ENCODE measurements at regions not wholly inside any gene's neighbourhood (a gene's known extent, or its start where the extent isn't known, plus 50 kb on each side); places are given as distances from the start of the nearest gene placed in this dataset.

DNA sequence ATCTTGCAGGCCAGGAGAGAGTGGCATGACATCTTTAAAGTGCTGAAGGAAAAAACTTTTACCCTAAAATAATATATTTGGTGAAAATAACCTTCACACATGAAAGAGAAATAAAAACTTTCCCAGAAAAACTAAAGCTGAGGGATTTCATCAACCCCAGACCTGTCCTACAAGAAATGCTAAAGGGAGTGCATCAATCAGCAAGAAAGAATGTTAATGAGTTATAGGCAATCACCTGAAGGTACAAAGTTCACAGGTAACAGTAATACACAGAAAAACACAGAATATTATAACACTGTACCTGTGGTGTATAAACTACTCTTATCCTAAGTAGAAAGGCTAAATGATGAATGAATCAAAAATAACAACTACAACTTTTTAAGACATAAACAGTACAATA is 249.2 kb upstream of the PKN2 start:
- H3K27ac Mint-ChIP-seq (ENCODE audit: unreplicated experiment), result no peak overlapping the region
- BruUV-seq (replicated peaks), result no TSS peak
- Histone ChIP-seq H3K9me3 (no peaks in the 10 kb centered on the region), H3K4me3 (ENCODE audit: low read depth, low read length) (no peak overlapping the region), H3K4me1 (peaks cover 7% of the 10 kb centered on the region; the same call in 1 of the 2 replicates), H3K27me3 (replicated peaks; ENCODE audit: control insufficient read depth, insufficient read depth, low read length) (no peaks in the 10 kb centered on the region), H3K36me3 (ENCODE audit: control insufficient read depth, insufficient read depth, low read length) (no peaks in the 10 kb centered on the region)
- H3K27me3 Mint-ChIP-seq (ENCODE audit: insufficient read depth, unreplicated experiment), result no peaks in the 10 kb centered on the region
- intact Hi-C loops (cut with micrococcal nuclease; ENCODE audit: unreplicated experiment), result no loop called here
- CTCF ChIA-PET, result no interaction called here
- POLR2A ChIA-PET, result no interaction called here
- DNase-seq, result no peak
- no peak overlapping the region for H3K4me3 Mint-ChIP-seq (ENCODE audit: unreplicated experiment)
- no peaks in the 10 kb centered on the region for H3K36me3 Mint-ChIP-seq (ENCODE audit: insufficient read depth, unreplicated experiment)
- H3K4me1 Mint-ChIP-seq (ENCODE audit: low read depth, unreplicated experiment), result peaks cover 9% of the 10 kb centered on the region
- no peak for TF ChIP-seq CTCF (IDR thresholded peaks at IDR 0.05; ENCODE audit: insufficient read depth in 1 of 2, low read depth in 1 of 2, low read length in 1 of 2, severe bottlenecking in 1 of 2, unreplicated experiment in 1 of 2)
- peaks cover 33% of the 10 kb centered on the region for H3K9me3 Mint-ChIP-seq (ENCODE audit: unreplicated experiment)

DNA sequence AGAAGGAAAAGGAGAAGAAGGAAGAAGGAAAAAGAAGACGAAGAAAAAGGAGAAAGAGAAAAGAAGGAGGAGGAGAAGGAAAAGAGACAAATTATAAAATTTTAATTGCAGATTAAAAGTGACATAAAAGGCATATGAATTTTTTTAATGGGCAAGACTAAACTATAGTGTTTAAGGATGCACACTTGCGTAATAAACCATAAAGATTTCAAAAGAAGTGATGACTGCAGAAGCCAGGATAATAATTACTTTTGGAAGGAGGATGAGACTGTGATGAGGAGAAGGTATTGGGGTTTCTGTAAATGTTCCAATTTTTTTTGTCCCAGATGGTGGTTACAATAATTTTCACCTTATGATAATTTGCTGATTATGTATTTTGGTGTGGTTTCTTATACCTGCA is 243.1 kb upstream of the PKN2 start:
- no peaks in the 10 kb centered on the region for H3K4me1 Mint-ChIP-seq (ENCODE audit: low read depth, unreplicated experiment)
- no peaks in the 10 kb centered on the region for H3K36me3 ChIP-seq (ENCODE audit: control insufficient read depth, insufficient read depth, low read length)
- intact Hi-C loops (cut with micrococcal nuclease; ENCODE audit: unreplicated experiment), result no loop called here
- ChIA-PET CTCF (no interaction called here), POLR2A (no interaction called here)
- no peaks in the 10 kb centered on the region for H3K4me1 ChIP-seq
- H3K27me3 Mint-ChIP-seq (ENCODE audit: insufficient read depth, unreplicated experiment), result no peaks in the 10 kb centered on the region
- H3K9me3 ChIP-seq, result no peaks in the 10 kb centered on the region
- BruUV-seq (replicated peaks), result no TSS peak
- no peaks in the 10 kb centered on the region for H3K36me3 Mint-ChIP-seq (ENCODE audit: insufficient read depth, unreplicated experiment)
- DNase-seq, result no peak
- no peak overlapping the region for H3K4me3 ChIP-seq (ENCODE audit: low read depth, low read length)
- no peak overlapping the region for H3K27ac Mint-ChIP-seq (ENCODE audit: unreplicated experiment)
- peaks cover 20% of the 10 kb centered on the region for H3K9me3 Mint-ChIP-seq (ENCODE audit: unreplicated experiment)
- TF ChIP-seq CTCF (IDR thresholded peaks at IDR 0.05; ENCODE audit: insufficient read depth in 1 of 2, low read depth in 1 of 2, low read length in 1 of 2, severe bottlenecking in 1 of 2, unreplicated experiment in 1 of 2), result no peak
- no peak overlapping the region for H3K4me3 Mint-ChIP-seq (ENCODE audit: unreplicated experiment)
- H3K27me3 ChIP-seq (replicated peaks; ENCODE audit: control insufficient read depth, insufficient read depth, low read length), result no peaks in the 10 kb centered on the region

- no peak for DNase-seq
- no TSS peak for BruUV-seq (replicated peaks)
- Mint-ChIP-seq H3K27ac (ENCODE audit: unreplicated experiment) (no peak overlapping the region), H3K9me3 (ENCODE audit: unreplicated experiment) (no peaks in the 10 kb centered on the region), H3K36me3 (ENCODE audit: insufficient read depth, unreplicated experiment) (no peaks in the 10 kb centered on the region), H3K4me3 (ENCODE audit: unreplicated experiment) (no peak overlapping the region), H3K4me1 (ENCODE audit: low read depth, unreplicated experiment) (no peaks in the 10 kb centered on the region), H3K27me3 (ENCODE audit: insufficient read depth, unreplicated experiment) (peaks cover 3% of the 10 kb centered on the region)
- no peak overlapping the region for H3K4me3 ChIP-seq (ENCODE audit: low read depth, low read length)
- no peaks in the 10 kb centered on the region for H3K36me3 ChIP-seq (ENCODE audit: control insufficient read depth, insufficient read depth, low read length)
- no peaks in the 10 kb centered on the region for H3K9me3 ChIP-seq
- intact Hi-C loops (cut with micrococcal nuclease; ENCODE audit: unreplicated experiment), result no loop called here
- ChIA-PET POLR2A (no interaction called here), CTCF (no interaction called here)
- H3K27me3 ChIP-seq (replicated peaks; ENCODE audit: control insufficient read depth, insufficient read depth, low read length), result no peaks in the 10 kb centered on the region
- no peaks in the 10 kb centered on the region for H3K4me1 ChIP-seq
- TF ChIP-seq CTCF (IDR thresholded peaks at IDR 0.05; ENCODE audit: insufficient read depth in 1 of 2, low read depth in 1 of 2, low read length in 1 of 2, severe bottlenecking in 1 of 2, unreplicated experiment in 1 of 2), result no peak
Observed at GRCh38 chr1:88451856-88452255, 232.2 kb upstream of the PKN2 start.

Data from Caco-2 (cell line).